ENCODE measurements at regions not wholly inside any gene's neighbourhood (a gene's known extent, or its start where the extent isn't known, plus 50 kb on each side); places are given as distances from the start of the nearest gene placed in this dataset.

DNA sequence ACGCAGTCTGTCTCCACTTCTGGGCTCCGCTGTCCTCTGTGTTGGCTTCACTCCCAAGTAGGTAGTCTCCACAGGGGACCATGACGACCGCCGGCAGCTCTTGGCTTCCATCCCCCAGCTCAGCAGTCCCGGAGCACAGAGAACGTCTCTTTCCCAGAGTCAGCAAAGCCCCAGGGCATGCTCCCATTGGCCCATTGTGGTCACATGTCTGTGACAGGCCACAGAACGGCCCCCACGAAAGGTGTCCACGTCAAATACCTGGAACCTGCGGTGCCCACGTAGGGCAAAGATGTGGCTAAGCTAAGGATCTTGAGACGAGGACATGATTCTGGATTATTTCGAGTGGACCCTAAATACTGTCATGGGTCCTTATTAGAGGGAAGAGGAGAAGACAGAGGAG lies 438.4 kb upstream of the SULF2 start:
- TF ChIP-seq, protein P1, sequence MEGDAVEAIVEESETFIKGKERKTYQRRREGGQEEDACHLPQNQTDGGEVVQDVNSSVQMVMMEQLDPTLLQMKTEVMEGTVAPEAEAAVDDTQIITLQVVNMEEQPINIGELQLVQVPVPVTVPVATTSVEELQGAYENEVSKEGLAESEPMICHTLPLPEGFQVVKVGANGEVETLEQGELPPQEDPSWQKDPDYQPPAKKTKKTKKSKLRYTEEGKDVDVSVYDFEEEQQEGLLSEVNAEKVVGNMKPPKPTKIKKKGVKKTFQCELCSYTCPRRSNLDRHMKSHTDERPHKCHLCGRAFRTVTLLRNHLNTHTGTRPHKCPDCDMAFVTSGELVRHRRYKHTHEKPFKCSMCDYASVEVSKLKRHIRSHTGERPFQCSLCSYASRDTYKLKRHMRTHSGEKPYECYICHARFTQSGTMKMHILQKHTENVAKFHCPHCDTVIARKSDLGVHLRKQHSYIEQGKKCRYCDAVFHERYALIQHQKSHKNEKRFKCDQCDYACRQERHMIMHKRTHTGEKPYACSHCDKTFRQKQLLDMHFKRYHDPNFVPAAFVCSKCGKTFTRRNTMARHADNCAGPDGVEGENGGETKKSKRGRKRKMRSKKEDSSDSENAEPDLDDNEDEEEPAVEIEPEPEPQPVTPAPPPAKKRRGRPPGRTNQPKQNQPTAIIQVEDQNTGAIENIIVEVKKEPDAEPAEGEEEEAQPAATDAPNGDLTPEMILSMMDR (IDR thresholded peaks at IDR 0.05 in 2 of 3, conservative IDR thresholded peaks at IDR 0.05 in 1 of 3; ENCODE audit: control insufficient read depth in 2 of 3, extremely low read depth in 1 of 3, insufficient read depth in 1 of 3, low read depth in 3 of 3, low read length in 3 of 3), result no peak
- no peak for TF ChIP-seq EP300 (IDR thresholded peaks at IDR 0.05; ENCODE audit: borderline replicate concordance in 1 of 2, control insufficient read depth in 1 of 2, low read depth in 2 of 2, low read length in 2 of 2)
- no peak for TF ChIP-seq CHD2 (IDR thresholded peaks at IDR 0.05; ENCODE audit: borderline replicate concordance, low read depth, low read length)
- TF ChIP-seq KDM1A (IDR thresholded peaks at IDR 0.05; ENCODE audit: borderline replicate concordance), result no peak
- no peak for TF ChIP-seq POLR2A (IDR thresholded peaks at IDR 0.05; ENCODE audit: low read depth, low read length)
- TF ChIP-seq, protein P2, sequence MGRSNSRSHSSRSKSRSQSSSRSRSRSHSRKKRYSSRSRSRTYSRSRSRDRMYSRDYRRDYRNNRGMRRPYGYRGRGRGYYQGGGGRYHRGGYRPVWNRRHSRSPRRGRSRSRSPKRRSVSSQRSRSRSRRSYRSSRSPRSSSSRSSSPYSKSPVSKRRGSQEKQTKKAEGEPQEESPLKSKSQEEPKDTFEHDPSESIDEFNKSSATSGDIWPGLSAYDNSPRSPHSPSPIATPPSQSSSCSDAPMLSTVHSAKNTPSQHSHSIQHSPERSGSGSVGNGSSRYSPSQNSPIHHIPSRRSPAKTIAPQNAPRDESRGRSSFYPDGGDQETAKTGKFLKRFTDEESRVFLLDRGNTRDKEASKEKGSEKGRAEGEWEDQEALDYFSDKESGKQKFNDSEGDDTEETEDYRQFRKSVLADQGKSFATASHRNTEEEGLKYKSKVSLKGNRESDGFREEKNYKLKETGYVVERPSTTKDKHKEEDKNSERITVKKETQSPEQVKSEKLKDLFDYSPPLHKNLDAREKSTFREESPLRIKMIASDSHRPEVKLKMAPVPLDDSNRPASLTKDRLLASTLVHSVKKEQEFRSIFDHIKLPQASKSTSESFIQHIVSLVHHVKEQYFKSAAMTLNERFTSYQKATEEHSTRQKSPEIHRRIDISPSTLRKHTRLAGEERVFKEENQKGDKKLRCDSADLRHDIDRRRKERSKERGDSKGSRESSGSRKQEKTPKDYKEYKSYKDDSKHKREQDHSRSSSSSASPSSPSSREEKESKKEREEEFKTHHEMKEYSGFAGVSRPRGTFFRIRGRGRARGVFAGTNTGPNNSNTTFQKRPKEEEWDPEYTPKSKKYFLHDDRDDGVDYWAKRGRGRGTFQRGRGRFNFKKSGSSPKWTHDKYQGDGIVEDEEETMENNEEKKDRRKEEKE (IDR thresholded peaks at IDR 0.05), result no peak
- no peak for TF ChIP-seq POLR2AphosphoS5 (IDR thresholded peaks at IDR 0.05; ENCODE audit: low read length)
- no peak for TF ChIP-seq FOS (IDR thresholded peaks at IDR 0.05; ENCODE audit: borderline replicate concordance, extremely low read depth, insufficient read length)
